A549 (cell line): ENCODE measurements at regions not wholly inside any gene's neighbourhood (a gene's known extent, or its start where the extent isn't known, plus 50 kb on each side); places are given as distances from the start of the nearest gene placed in this dataset.

ENCODE experiments used
- ATAC-seq, 2 experiments: fragments of 200-7000 bp in 1 of 2; fragments of >200 bp in 1 of 2; cut with Nextera tagmentation in 1 of 2; cut with Tn5 transposase in 1 of 2; 3 replicates each; pipeline versions ENCODE4 v1.8.0 to v1.9.1; 2018 to 2020; ENCODE audit warnings: mild to moderate bottlenecking in 1 of 2, moderate library complexity in 1 of 2
- CTCF ChIA-PET: fragments of 300-600 bp; sonication (Branson Sonifier 250); formaldehyde crosslinking; extraction: SDS; loops from one replicate; lab custom pipeline; 2021; ENCODE audit warnings: antibody characterized with exemption, inconsistent platforms; lab: Yijun Ruan, JAX
- POLR2A ChIA-PET: fragments of 350-600 bp; formaldehyde crosslinking; extraction: SDS; loops from one replicate; lab custom pipeline; 2021; ENCODE audit warnings: antibody characterized with exemption, inconsistent platforms; lab: Yijun Ruan, JAX
- DNase-seq, 2 experiments: peaks; one replicate each; pipeline versions ENCODE4 v3.0.0 to v3.0.0-alpha.2; 2011 to 2016; ENCODE audit warnings: low read depth in 1 of 2, low spot score in 1 of 2
- FAIRE-seq: peaks from 2 replicates; lab custom pipeline; 2011; peaks lifted over from hg19 to GRCh38; lab: Jason Lieb, UNC
- H3K27ac ChIP-seq, 2 experiments: fragments of >200 bp; sonication (Bioruptor Twin); formaldehyde crosslinking; 3 replicates each; pipeline ENCODE4 v1.5.1; 2016 to 2017
- H3K4me1 ChIP-seq: fragments of >200 bp; sonication (Bioruptor Twin); formaldehyde crosslinking; 3 replicates; pipeline ENCODE4 v1.6.1; 2016
- H3K4me2 ChIP-seq: fragments of >200 bp; sonication (Bioruptor Twin); formaldehyde crosslinking; 3 replicates; pipeline ENCODE4 v1.6.1; 2016
- H3K4me3 ChIP-seq: fragments of >200 bp; sonication (Bioruptor Twin); formaldehyde crosslinking; 3 replicates; pipeline ENCODE4 v1.5.1; 2016
- H3K9me3 ChIP-seq: fragments of >200 bp; sonication (Bioruptor Twin); formaldehyde crosslinking; 3 replicates; pipeline ENCODE4 v1.6.1; 2016
- ATOH8 ChIP-seq: fragments of 250-450 bp; sonication (Bioruptor Pico); IDR thresholded peaks from 2 replicates; pipeline ENCODE4 v1.5.0; 2020; ENCODE audit warnings: low read depth, mild to moderate bottlenecking, moderate library complexity
- BCL3 ChIP-seq: fragments of >200 bp; sonication (Bioruptor Twin); formaldehyde crosslinking; IDR thresholded peaks from 3 replicates; pipeline ENCODE4 v1.6.1; 2016
- CBX2 ChIP-seq: fragments of 200-600 bp; sonication (generic); IDR thresholded peaks from 2 replicates; pipeline ENCODE4 v1.6.1; 2016; ENCODE audit warnings: low read depth, mild to moderate bottlenecking, borderline replicate concordance
- E2F6 ChIP-seq: IDR thresholded peaks from 2 replicates; pipeline ENCODE4 v1.6.1; 2012; ENCODE audit warnings: low read depth, borderline replicate concordance
- EHMT2 ChIP-seq: fragments of 200-600 bp; sonication (generic); IDR thresholded peaks from 2 replicates; pipeline ENCODE4 v1.6.1; 2016; ENCODE audit warnings: antibody characterized with exemption, low read depth, mild to moderate bottlenecking, moderate library complexity
- ELK1 ChIP-seq: fragments of 150-350 bp; IDR thresholded peaks from 2 replicates; pipeline ENCODE4 v1.6.1; 2014; ENCODE audit warnings: low read depth, mild to moderate bottlenecking, low read length
- EP300 ChIP-seq, 2 experiments: fragments of >200 bp; sonication (Bioruptor Twin); formaldehyde crosslinking; IDR thresholded peaks; 2 replicates in 1 of 2; 3 replicates in 1 of 2; pipeline ENCODE4 v1.6.1; 2016 to 2017
- ESRRA ChIP-seq: fragments of 150-350 bp; IDR thresholded peaks from 2 replicates; pipeline ENCODE4 v1.6.1; 2014; ENCODE audit warnings: mild to moderate bottlenecking, low read length, borderline replicate concordance
- GATA3 ChIP-seq: IDR thresholded peaks from 2 replicates; pipeline ENCODE4 v1.6.1; 2012; ENCODE audit warnings: borderline replicate concordance
- HEYL ChIP-seq: fragments of 250-450 bp; sonication (Bioruptor Pico); IDR thresholded peaks from 2 replicates; pipeline ENCODE4 v1.8.0; 2021; ENCODE audit warnings: mild to moderate bottlenecking, moderate library complexity
- HOXA7 ChIP-seq: fragments of 250-450 bp; sonication (Bioruptor Pico); IDR thresholded peaks from 2 replicates; pipeline ENCODE4 v1.5.0; 2020; ENCODE audit warnings: mild to moderate bottlenecking, moderate library complexity
- JUNB ChIP-seq: fragments of >200 bp; sonication (Bioruptor Twin); formaldehyde crosslinking; IDR thresholded peaks from 2 replicates; pipeline ENCODE4 v1.6.1; 2016
- MAX ChIP-seq: IDR thresholded peaks from 2 replicates; pipeline ENCODE4 v1.6.1; 2012
- MYC ChIP-seq: IDR thresholded peaks from 2 replicates; pipeline ENCODE4 v1.6.1; 2012; ENCODE audit warnings: mild to moderate bottlenecking, inconsistent platforms, low read length, improper control_type of control experiment, borderline replicate concordance
- NPAS2 ChIP-seq: fragments of 250-450 bp; sonication (Bioruptor Pico); IDR thresholded peaks from 2 replicates; pipeline ENCODE4 v1.8.0; 2022; ENCODE audit warnings: mild to moderate bottlenecking, moderate library complexity, borderline replicate concordance
- NR3C1 ChIP-seq: fragments of >200 bp; sonication (Bioruptor Twin); formaldehyde crosslinking; IDR thresholded peaks from 3 replicates; pipeline ENCODE4 v1.6.1; 2017
- PBX3 ChIP-seq: IDR thresholded peaks from 2 replicates; pipeline ENCODE4 v1.6.1; 2012
- PHF8 ChIP-seq: fragments of 200-600 bp; sonication (generic); IDR thresholded peaks from 2 replicates; pipeline ENCODE4 v1.6.1; 2016; ENCODE audit warnings: low read depth, mild to moderate bottlenecking, antibody characterized with exemption, moderate library complexity, borderline replicate concordance
- RAD21 ChIP-seq, 2 experiments: fragments of >200 bp in 1 of 2; sonication (Bioruptor Twin) in 1 of 2; formaldehyde crosslinking in 1 of 2; IDR thresholded peaks in 1 of 2; conservative IDR thresholded peaks in 1 of 2; 2 replicates in 1 of 2; 3 replicates in 1 of 2; pipeline ENCODE4 v1.6.1; 2012 to 2018; ENCODE audit warnings: inconsistent platforms in 1 of 2
- RARB ChIP-seq: fragments of 250-450 bp; sonication (Bioruptor Pico); IDR thresholded peaks from 2 replicates; pipeline ENCODE4 v1.8.0; 2021; ENCODE audit warnings: mild to moderate bottlenecking, moderate library complexity
- RNF2 ChIP-seq: fragments of 200-600 bp; sonication (generic); IDR thresholded peaks from 2 replicates; pipeline ENCODE4 v1.6.1; 2016; ENCODE audit warnings: low read depth, mild to moderate bottlenecking, antibody characterized with exemption, moderate library complexity, borderline replicate concordance
- SMC3 ChIP-seq: fragments of >200 bp; sonication (Bioruptor Twin); formaldehyde crosslinking; IDR thresholded peaks from 3 replicates; pipeline ENCODE4 v1.6.1; 2018; ENCODE audit warnings: inconsistent platforms
- SREBF2 ChIP-seq: fragments of 450-650 bp; IDR thresholded peaks from 2 replicates; pipeline ENCODE4 v1.6.1; 2014; ENCODE audit warnings: mild to moderate bottlenecking, moderate library complexity
- TFCP2L1 ChIP-seq: fragments of 250-450 bp; sonication (Bioruptor Pico); IDR thresholded peaks from 2 replicates; pipeline ENCODE4 v1.5.0; 2021; ENCODE audit warnings: mild to moderate bottlenecking
- USF2 ChIP-seq: fragments of 450-650 bp; IDR thresholded peaks from 2 replicates; pipeline ENCODE4 v1.6.1; 2014; ENCODE audit warnings: antibody characterized with exemption
- ZSCAN20 ChIP-seq: fragments of 250-450 bp; sonication (Bioruptor Pico); IDR thresholded peaks from 2 replicates; pipeline ENCODE4 v1.8.0; 2022; ENCODE audit warnings: mild to moderate bottlenecking, moderate library complexity
- WGBS: methylation state at CpG from one replicate; pipeline ENCODE4 v1.1.6; 2017; ENCODE audit errors: missing lambda C conversion rate; 5-methylcytosine and 5-hydroxymethylcytosine counted together

GRCh38 chr7:68535266-68535665 is 1063.0 kb upstream of the AUTS2 start:
- POLR2A ChIA-PET: no interaction called here
- Histone ChIP-seq H3K4me2 (no peak overlapping the region), H3K4me3 (no peak overlapping the region), H3K4me1 (no peaks in the 10 kb centered on the region), H3K27ac (no peak overlapping the region), H3K9me3 (no peaks in the 10 kb centered on the region)
- CTCF ChIA-PET: no interaction called here
- no peak for ATAC-seq
- no peak for FAIRE-seq
- DNase-seq: no peak
- whole genome bisulfite sequencing: 88% methylated on average over 11 of the region's 22 CpGs
- TF ChIP-seq USF2 (no peak), NPAS2 (CRISPR knock-in tag) (no peak), MYC (no peak), PBX3 (no peak), MAX (no peak)

GRCh38 chr7:68537051-68537773 is 1061.1 kb upstream of the AUTS2 start:
- no peak for TF ChIP-seq BCL3
- no peak for TF ChIP-seq MYC
- TF ChIP-seq RAD21 (conservative IDR thresholded peaks at IDR 0.05 in 1 of 2, IDR thresholded peaks at IDR 0.05 in 1 of 2): no peak
- no peak for TF ChIP-seq PHF8
- TF ChIP-seq ESRRA: no peak
- TF ChIP-seq NR3C1: no peak
- TF ChIP-seq ELK1: no peak
- TF ChIP-seq GATA3: no peak
- TF ChIP-seq CBX2: no peak
- TF ChIP-seq, all 56 proteins: peak for 0
- Histone ChIP-seq H3K4me2 (no peak overlapping the region), H3K4me1 (no peaks in the 10 kb centered on the region), H3K4me3 (no peak overlapping the region), H3K27ac (no peak overlapping the region), H3K9me3 (no peaks in the 10 kb centered on the region)
- ChIA-PET POLR2A (no interaction called here), CTCF (interaction anchor here (0.6 kb wide), 2 partner anchors 34 to 878 kb away, joined by 3 read pairs; no protein-coding TSS in a partner anchor)
- FAIRE-seq (no peak), DNase-seq (no peak), ATAC-seq (no peak)
- 70% methylated on average over 6 of the region's 6 CpGs for WGBS

- DNase-seq: no peak
- CTCF ChIA-PET: interaction anchor here (0.6 kb wide), 2 partner anchors 34 to 879 kb away, joined by 3 read pairs; no protein-coding TSS in a partner anchor
- 77% methylated on average over 5 of the region's 5 CpGs for WGBS
- H3K4me2 ChIP-seq: no peak overlapping the region
- ATAC-seq: no peak
- H3K4me3 ChIP-seq: no peak overlapping the region
- POLR2A ChIA-PET: no interaction called here
- no peak overlapping the region for H3K27ac ChIP-seq
- H3K9me3 ChIP-seq: no peaks in the 10 kb centered on the region
- no peaks in the 10 kb centered on the region for H3K4me1 ChIP-seq
- FAIRE-seq: no peak
- no peak for TF ChIP-seq E2F6
- no peak for TF ChIP-seq SMC3
- TF ChIP-seq CBX2: no peak
- TF ChIP-seq EP300 (IDR thresholded peaks at IDR 0.05): no peak
- no peak for TF ChIP-seq ZSCAN20 (CRISPR knock-in tag)
- no peak for TF ChIP-seq ELK1
- no peak for TF ChIP-seq RNF2
- no peak for TF ChIP-seq NPAS2 (CRISPR knock-in tag)
- no peak for TF ChIP-seq JUNB
- no peak for TF ChIP-seq MYC
- TF ChIP-seq HOXA7 (CRISPR knock-in tag): no peak
- no peak for TF ChIP-seq ATOH8
- TF ChIP-seq EHMT2: no peak
- TF ChIP-seq HEYL: no peak
- TF ChIP-seq SREBF2: no peak
- TF ChIP-seq TFCP2L1 (CRISPR knock-in tag): no peak
- TF ChIP-seq RARB: no peak
Measured at GRCh38 chr7:68537774-68538071, 1060.6 kb upstream of the AUTS2 start.
